Islet precursor cell (in vitro differentiated cells): ENCODE measurements at regions not wholly inside any gene's neighbourhood (a gene's known extent, or its start where the extent isn't known, plus 50 kb on each side); places are given as distances from the start of the nearest gene placed in this dataset.

Experiments
- DNase-seq: peaks from one replicate; pipeline ENCODE4 v3.0.0-alpha.2; 2018

DNA sequence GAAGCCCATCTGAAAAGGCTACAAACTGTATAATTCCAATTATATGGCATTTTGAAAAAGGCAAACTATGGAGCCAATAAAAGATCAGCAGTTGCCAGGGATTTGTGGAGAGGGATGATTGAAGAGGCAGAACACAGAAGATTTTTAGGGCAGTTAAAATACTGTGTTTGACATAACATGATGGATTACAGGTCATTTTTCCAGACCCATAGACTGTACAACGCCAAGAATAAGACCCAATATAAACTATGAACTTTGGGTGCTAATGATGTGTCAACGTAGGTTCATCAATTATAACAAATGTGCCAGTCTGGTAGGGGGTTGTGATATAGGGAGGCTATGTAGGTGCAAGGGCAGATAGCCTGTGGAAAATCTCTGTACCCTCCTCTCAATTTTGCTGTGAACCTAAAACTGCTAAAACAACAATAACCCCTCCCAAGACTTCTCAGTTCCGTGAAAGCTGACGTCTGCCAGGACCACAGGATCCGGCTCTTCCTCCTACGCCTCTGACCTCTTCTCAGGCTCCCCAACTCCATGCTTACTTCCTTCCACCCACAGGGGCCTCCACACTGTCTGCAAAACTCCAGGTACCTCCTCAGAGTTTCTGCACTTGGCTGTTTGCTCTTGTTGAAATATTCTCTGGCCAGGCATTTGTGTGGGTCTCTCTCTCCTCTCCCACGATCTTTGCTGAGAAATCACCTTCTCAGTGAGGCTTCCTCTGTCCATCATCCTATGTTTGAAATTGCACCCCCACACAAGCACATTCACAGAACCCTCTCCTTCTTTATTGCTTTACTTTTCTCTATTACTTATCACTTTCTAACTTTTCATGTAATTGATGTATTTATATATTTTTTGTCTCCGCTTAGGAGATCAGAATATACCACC is 131.4 kb downstream of the BBS10 start:
- DNase-seq, result no peak

DNA sequence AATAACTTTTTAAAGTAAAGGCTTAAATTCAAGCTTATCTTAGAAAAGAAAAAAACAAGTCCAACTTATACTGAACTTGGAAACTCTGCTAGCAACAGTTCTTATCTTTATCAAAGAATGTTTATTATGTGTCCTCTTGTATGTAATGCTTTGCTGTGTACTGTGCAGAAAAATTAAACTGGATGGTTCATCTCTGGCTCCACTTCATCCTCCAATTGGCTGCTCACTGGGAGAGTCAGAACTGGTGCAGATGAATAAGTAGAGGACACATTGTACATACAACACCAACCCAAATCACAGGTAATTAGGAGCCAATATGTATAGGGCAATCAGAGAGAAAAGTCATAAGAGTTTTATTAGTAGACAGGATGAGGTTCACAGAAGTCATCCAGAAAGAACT is 123.6 kb upstream of the NAP1L1 start:
- no peak for DNase-seq

- DNase-seq, result no peak
These were observed 122.2 kb upstream of the NAP1L1 start for GRCh38 chr12:76206677-76207072.

DNA sequence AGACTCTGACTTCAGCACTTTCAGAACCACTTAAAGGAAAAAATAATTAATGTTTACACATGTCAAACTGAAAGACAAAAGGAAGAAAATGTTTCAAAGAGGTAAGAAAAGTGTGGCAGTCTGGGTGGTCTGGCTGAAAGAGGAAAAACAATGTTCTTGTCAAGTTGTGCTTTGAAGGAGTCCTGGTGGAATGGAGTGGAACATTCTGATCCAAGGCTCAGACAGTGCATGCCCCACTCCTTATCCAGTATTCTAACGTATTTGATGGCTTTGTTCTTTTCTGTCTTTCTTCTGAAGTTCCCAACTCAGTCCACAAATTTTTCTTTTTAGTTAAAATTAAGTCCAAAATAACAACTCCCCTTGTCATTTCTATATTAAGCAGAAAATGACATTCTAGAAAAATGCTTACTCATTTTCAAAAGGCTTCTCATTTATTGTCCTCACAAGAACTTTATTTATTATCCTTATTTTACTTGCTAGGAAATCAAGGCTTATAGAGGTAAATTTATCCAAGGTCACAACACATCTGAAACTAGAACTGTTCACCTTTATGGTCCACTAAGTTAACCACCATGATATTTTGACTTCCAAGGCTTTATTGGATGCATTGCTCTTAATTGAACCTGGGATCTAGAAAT is 121.7 kb upstream of the NAP1L1 start:
- no peak for DNase-seq

GRCh38 chr12:76202621-76203020 is 118.1 kb upstream of the NAP1L1 start:
- no peak for DNase-seq

- no peak for DNase-seq
These were observed 117.3 kb upstream of the NAP1L1 start for GRCh38 chr12:76201758-76202157.

DNA sequence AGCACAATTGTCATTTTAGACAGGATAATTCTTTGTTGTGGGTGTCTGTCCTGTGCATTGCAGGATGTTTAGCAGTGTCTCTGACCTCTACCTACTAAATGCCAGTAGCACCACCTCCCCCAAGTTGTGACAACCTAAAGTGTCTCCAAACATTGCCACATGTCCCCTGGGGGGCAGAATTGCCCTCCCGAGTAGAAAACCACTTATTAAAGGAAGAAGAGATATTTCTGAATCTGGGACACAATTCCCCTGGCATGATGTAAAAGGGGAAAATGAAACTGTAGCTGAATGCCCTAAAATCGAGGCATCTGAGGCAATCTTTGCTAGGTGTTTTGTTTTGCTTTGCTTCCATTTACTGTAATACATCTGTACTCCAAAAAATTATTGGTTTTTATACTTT is 116.8 kb upstream of the NAP1L1 start:
- DNase-seq, result no peak

DNA sequence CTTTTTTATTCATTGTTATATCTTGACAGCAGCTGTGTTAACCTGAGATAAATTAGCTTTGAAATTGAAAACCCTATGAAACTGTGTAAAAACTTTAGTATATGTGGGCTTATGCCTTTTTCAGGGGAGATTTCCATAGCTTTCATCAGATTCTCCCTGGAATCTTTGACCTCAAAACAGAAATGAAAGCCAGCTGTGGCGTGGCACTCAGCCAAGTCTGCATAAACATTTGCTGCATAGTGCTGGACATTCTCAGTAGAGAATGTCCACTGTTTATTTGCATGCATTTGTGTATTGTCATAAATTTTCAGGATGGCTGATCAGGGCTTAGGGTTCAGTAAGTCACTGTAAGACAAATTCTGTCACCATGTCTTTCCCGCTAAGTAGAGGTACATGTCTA is 115.3 kb upstream of the NAP1L1 start:
- DNase-seq, result no peak

DNA sequence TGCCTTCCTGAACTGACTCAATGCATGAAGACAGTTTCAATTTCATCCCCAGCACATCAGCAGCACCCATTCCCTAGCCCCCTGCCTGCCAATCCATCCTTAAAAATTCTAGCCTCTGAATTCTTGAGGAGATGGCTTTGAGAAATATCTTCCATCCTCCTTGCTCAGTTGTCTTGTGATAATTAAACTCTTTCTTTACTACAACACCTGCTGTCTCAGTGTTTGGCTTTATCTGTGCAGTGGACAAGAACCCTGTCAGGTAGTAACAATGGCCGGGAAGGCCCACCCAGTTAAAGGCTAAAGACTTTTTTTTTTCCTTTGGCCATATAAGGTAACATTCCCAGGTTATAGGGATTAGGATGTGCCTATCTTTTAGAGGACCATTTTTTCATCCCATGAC is 114.4 kb upstream of the NAP1L1 start:
- no peak for DNase-seq

GRCh38 chr12:76197283-76197682 is 112.8 kb upstream of the NAP1L1 start:
- DNase-seq, result no peak

DNA sequence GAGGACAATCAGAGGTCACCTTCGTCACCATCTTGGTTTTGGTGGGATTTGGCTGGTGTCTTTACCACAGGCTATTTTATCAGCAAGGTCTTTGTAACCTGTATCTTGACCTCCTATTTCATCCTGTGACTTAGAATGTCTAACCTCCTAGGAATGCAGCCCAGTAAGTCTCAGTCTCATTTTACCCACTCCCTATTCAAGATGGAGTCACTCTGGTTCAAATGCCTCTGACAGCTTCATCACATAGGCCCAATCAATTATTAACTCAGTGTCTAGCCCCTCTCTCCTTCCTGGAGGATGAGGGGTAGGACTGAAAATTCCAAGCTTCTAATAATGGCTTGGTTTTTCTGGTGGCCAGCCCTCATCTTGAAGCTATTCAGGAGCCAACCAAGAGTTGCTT is 111.4 kb upstream of the NAP1L1 start:
- DNase-seq, result no peak

DNA sequence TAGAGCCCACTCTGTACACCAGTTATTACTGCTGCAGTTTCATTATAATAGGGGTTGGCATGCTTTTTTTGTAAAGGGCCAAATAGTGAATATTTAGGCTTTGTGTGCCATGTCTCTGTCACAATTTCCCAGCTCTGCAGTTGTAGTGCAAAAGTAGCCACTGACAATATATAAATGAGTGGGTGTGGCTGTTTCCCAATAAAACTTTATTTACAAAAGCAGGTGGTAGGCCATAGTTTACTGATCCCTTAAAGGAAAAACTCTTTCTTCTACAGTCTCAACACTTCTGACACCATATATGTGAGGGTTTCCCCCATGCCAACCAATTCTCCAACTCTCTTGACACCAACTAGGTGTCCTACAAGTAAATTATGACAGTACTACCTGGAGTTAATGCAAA is 110.2 kb upstream of the NAP1L1 start:
- no peak for DNase-seq

DNA sequence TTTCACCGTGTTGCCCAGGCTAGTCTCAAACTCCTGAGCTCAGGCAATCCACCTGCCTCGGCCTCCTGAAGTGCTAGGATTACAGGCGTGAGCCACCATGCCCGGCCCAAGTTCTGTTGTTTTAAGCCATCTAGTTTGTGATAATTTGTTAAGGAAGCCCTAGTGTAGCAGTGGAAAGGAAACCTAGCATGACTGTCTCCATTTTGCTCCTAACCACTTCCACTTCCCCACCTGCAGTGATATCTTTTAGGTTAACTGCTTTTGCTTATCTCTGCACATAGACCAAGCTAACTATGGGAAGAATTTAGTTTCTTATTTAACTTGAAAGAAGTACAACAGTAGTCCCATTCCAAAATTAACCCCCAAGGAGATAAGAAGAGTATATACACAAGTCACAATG is 109.5 kb upstream of the NAP1L1 start:
- DNase-seq, result no peak

DNA sequence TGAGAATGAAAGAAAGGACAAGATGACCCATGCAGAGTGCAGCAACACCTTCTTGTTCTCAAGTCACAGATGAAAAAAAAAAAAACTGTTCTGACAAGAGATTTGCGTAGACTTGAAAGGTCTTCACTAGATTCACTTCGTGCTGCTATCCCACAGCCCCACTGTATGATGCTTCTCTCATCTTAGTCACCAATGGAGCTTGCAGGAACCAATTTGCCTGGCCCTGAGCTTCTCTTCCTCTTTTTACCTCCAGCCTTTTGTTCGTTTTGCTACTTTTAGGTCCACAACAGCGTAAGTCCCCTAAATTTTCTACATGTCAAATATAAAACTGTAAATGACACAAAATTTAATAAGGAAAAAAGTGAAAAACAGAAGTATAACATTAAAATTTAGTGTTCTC is 107.9 kb upstream of the NAP1L1 start:
- DNase-seq, result no peak

DNA sequence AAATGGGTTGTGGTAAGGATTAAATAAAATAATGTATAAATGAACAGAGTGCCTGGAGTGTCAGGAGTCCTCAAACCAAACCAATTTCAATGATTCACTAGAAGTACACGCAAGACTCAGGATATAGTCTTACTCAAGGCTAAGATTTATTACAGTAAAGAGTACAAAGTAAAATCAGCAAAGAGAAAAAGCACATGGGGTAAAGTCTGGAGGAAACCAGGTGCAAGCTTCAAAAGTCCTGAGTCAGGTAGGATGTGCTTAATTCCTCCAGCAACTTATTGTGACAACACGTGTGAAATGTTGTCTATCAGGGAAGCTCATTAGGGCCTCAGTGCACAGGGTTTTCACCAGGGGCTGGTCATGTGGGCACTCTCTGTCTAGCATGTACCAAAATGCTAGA is 105.8 kb upstream of the NAP1L1 start:
- DNase-seq, result no peak

DNA sequence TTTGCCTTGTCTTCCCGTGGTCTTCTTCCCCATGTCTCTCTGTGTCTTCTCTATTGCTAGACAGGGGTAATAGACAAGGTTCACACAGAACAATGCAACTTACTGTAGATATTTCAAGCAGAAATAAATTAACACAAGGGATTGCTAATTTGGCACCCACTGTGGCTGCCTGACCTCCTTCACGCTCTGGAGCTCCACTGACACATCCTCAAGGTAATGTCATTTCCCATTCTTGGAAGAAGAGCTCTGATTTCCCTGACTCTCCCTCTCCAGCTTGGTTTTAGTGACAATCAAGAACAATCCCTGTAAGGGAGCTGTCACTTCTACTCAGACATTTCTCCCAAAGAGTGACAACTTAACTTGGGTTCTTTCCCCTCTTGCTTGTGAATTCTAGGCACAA is 105.4 kb upstream of the NAP1L1 start:
- no peak for DNase-seq

DNA sequence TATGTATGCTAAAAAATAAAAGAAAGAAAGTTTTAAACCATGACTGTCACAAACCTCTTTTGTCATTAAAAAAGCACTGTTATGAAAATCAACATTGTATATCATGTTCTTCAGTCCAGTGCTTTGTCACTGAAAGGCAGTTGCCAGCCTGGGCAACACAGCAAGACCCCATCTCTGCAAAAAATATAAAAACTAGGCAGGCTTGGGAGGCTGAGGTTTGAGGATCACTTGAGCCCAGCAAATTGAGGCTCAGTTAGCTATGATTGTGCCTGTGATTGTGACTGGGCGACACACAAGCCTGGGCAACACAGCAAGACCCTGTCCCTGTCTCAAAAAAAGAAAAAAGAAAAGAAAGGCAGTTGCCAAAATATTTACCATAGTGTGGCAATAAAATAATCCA is 102.7 kb upstream of the NAP1L1 start:
- no peak for DNase-seq

- DNase-seq, result no peak
These were observed 101.8 kb upstream of the NAP1L1 start for GRCh38 chr12:76186131-76186906.

DNA sequence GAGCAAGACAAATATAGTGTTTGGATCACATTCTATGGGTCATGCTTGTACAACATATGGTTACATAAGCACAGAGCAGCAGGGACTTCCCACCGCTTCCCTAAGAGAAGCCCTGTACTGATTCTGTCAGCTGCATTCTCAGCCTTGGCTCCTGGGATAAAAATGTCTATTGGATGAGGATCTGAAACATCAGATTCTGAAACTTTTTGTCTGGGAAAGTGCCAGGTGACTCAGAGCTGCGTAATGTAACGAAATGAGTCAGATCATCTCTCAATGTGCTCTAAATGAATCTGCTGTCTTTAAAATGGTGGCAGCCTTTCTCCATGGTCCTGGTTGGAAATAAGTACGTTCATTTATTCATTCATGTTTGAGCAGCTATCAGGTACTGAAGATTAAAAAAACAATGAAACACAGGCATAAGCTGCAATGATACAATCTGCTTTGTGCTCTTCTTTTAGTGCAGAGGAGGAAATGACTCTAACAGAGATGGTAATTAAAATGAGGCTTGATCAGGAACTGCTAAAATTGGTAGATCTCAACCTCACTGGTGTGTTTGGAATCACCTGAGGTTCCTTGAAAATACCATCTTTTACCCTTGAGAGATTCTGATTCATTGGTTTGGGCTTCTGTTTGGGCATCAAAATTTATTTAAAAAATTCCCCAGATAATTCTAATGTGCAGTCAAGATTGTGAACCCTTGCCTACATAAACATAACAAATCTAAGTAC is 99.1 kb upstream of the NAP1L1 start:
- DNase-seq, result peak; percentile 76

GRCh38 chr12:76180401-76181277 is 96.2 kb upstream of the NAP1L1 start:
- DNase-seq, result peak; percentile 34

GRCh38 chr12:76178452-76178851 is 94.0 kb upstream of the NAP1L1 start:
- no peak for DNase-seq

DNA sequence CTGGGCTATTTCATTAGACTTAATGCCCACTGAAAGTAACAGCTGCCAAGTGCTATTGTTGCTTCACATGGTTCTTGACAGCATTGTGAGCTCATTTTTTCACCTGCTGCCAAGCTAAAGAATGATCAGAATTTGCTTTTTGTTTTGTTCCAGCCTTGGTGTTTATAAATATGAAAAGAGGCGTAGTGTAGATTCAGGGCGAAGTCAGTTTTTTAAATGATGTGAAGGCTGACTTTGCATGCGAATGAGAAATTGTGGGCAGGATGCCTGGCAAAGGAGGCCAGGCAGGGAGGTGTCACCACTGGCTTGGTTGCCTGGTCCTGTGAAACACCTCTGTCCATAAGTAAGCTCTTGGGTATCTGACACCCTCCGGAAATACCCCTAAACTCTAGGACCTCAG is 93.3 kb upstream of the NAP1L1 start:
- peak; percentile 20 for DNase-seq
